HG03520 (cell line): ENCODE measurements at regions not wholly inside any gene's neighbourhood (a gene's known extent, or its start where the extent isn't known, plus 50 kb on each side); places are given as distances from the start of the nearest gene placed in this dataset.

Experiments
- ATAC-seq: cut with Tn5 transposase; IDR thresholded peaks from one replicate; pipeline ENCODE4 v1.9.1; 2021; ENCODE audit warnings: mild to moderate bottlenecking, moderate library complexity; ENCODE audit not compliant: unreplicated experiment

DNA sequence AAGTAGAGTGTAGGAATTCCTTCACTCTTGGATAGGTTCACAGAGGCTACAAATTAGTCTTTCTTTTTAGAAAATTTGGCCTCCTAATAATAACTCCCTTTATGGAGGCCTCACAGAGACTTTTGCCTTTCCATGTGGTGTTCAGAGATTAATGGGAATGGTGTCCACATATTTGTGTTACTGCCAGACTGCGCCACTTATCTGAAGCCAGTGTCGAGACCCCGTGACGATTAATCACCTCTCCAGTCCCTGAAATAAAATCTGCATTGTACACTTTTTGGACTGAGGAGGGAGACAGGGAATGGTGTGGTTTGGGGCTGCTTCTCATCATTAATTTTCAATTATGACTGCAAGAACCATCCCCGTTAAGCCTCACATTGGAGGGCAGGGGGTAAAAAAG lies 980.5 kb downstream of the FLRT2 start:
- no peak for ATAC-seq

DNA sequence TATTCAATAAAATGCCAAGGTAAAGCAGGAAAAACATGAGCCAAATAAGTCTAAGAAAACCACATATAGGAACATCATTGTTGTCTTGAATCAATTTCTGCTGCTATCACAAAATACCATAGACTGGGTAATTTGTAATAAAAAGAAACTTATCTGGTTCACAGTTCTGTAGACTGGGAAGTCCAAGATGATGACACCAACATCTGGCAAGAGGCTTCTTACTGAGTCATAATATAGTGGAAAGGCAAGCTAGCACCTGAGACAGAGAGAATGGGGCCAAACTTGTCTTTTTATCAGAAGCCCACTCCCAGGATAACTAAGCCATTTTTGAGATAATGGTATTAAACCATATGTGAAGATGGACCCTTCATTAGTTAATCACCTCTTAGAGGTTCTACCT lies 975.9 kb downstream of the FLRT2 start:
- no peak for ATAC-seq

DNA sequence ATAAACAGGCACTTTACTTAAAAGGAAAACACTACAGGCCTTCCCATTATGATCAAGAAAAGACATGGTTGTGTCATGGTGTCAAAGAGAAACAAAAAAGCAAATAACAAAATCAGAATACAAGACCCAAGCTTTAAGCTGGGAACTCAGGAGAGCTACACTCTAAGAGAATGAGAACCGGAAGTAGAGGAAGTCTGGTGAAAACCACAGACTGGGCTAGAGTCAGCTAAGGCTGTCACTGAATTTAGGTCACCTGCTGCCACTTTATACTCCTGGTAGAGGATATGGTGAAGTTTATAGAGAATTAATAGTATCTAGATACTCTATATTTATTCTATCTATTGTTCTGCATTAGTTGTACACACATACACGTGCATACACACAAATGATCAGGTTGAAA lies 971.7 kb downstream of the FLRT2 start:
- ATAC-seq: no peak

DNA sequence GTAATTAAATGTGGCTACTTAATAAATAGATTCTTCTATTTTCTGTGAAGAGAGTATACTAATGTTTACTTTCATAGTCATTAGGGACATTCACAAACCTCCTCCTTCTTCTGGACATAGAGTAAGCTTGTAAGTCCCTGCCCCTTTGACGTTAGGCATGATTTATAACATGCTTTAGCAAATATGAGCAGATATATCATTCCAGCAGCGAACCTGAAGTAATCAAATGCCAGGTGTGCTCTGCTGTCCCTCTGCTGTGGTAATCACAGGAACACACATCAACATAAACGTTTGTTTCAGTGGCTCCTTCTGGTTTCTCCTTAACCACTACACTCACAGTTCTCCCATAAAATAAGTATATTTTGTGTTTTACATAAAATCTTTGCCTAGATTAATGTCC lies 961.8 kb downstream of the FLRT2 start:
- ATAC-seq: no peak

GRCh38 chr14:86481104-86481503 lies 951.2 kb downstream of the FLRT2 start:
- no peak for ATAC-seq

DNA sequence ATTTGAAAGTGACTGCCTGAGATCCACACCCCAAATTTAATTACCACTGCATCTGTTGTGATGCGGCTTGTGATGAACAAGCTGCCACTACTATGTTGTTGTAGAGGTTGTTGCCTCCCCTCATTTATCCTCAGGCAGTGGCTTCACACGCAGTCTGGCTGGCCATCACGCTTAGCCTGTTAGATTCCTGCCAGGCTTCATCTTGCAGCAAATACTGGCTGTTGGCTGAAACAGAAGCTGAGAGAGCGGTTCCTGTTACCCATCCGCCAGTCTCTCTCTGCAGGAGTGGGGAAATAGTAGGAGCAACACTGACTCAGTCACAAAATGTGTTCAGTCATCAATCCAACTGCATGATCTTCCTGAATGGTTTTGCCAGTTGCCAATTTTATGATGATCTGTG lies 934.4 kb downstream of the FLRT2 start:
- no peak for ATAC-seq

DNA sequence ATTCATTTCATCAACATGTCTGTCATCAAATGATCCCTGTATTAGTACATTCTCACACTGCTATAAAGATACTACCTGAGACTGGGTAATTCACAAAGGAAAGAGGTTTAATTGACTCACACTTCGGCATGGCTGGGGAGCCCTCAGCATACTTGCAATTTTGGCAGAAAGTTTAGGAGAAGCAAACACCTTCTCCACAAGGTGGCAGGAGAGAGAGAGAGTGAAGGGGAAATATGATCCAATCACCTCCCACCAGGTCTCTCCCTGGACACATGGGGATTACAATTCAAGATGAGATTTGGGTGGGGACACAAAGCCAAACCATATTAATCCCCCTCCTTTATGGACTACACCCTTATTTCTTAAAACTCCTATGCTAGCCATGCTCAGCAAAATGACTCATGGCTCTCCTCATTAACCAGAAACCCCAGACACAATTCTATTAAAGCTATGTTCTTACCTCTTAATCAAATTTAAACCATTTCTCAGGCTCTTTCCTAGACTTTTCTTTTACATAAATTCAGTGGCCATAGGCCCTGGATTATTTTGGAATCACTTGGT lies 932.3 kb downstream of the FLRT2 start:
- no peak for ATAC-seq

DNA sequence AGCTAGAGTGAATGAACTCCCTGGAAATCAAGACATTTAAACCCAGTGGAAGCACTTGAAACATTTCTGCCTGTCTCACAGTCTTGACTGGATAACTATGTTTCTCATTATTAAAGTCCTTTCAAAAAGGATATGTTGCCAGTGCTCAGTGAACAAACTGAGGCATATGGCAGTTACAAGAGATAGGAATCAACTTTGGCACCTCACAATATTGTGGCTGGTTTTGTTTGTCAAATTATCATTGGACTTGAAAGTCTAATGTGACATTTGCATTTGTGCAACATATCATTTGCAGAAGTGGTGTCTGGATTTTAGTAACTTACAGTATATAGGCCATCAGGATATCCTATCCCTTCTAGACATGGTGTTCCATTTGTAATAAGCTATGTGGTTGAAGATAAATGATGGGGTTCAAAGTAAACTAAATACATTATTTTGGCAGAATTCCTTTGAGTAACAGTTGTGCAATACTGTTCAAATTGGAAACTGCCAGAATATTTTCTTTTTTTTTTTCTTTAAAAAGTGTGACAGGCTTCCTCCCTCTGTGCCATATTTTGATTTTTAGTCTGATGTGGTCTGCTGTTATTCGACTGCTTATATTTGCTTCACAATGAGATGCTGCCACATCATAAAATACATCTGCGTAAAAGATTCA lies 927.7 kb downstream of the FLRT2 start:
- ATAC-seq: no peak

- no peak for ATAC-seq
Observed at GRCh38 chr14:86450085-86450484, 920.1 kb downstream of the FLRT2 start.

DNA sequence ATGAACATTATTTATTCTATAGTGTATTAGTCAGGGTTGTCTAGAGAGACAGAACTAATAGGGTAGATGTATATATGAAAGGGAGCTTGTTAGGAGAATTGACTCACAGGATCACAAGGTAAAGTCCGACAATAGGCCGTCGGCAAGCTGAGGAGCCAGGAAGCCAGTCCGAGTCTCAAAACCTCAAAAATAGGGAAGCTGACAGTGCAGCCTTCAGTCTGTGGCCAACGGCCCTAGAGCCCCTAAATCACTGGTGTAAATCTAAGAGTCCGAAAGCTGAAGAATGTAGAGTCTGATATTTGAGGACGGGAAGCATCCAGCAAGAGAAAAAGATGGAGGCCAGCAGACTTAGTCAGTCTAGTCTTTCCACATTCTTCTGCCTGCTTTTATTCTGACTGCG lies 912.2 kb downstream of the FLRT2 start:
- no peak for ATAC-seq

GRCh38 chr14:86430853-86431252 lies 900.9 kb downstream of the FLRT2 start:
- ATAC-seq: no peak

GRCh38 chr14:86423214-86423613 lies 893.3 kb downstream of the FLRT2 start:
- ATAC-seq: no peak

- ATAC-seq: no peak
Observed at GRCh38 chr14:86420131-86420530, 890.2 kb downstream of the FLRT2 start.

GRCh38 chr14:86414146-86414545 lies 884.2 kb downstream of the FLRT2 start:
- ATAC-seq: no peak

DNA sequence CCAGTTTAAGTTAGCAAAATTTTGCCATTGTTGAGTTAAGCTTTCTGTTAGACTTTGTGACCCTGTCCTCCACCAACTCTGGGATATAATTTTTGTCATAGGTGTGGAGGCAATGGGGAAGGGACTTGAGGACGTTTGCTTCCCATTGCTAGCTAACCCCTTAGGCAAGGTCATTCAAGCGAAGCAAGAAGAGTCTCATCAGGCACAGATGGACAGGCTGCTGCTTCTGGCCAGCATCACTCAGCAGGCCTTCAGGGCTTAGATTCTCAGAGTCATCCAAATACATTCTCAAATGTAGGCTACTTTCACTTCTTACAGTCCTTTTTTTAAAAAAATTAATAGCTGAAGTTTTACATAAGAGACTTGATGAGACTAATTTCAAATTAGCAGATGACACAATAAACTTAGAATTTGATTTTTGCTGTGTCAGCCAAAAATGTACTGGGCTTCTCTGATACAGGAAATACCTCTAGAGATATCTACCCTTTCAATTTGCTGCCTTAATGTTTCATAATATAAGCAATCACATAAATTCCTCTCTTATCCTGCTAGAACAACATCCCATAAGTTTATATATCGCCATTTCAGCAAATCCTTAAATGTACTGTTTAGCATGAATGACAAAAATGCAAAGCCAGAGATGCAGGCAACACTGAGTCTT lies 875.2 kb downstream of the FLRT2 start:
- no peak for ATAC-seq

GRCh38 chr14:86404425-86404824 lies 874.5 kb downstream of the FLRT2 start:
- ATAC-seq: no peak

DNA sequence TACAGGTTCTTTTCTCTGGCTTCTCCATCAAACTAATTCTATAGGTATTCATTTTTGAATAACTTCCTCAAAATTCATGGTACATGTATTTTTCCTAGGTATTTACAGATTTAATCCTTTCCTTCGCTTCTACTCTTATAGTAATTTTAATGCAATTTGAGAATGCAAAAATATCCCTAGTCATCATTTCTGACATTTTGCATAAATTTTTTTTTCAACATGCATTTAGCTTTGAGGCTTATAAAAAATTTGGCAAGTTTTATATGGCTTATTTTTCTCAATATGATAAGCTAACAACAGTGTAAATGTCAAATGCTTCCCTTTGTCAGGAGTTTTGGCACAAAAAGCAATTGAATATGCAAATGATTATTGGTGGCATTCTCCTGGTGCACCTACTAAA lies 872.6 kb downstream of the FLRT2 start:
- ATAC-seq: no peak

DNA sequence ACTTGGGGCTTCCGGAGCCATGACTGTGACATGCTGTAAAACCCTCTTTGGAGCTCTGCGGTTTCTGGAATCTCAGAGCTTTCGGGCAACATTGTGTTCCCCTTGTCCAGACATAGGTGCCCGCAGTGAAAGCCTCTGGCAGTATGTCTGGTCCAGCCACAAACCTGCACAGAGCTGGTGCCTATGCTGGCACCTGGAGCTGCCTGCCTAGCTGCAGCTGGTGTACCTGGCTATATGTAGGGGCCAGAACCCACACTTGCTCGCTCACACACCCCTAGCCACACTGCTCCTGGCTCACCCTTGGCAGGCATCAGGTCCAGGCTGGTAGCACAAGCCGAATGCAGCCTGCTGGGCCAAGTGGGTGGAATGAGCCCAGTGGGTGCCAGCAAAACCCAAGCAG lies 861.1 kb downstream of the FLRT2 start:
- ATAC-seq: no peak

DNA sequence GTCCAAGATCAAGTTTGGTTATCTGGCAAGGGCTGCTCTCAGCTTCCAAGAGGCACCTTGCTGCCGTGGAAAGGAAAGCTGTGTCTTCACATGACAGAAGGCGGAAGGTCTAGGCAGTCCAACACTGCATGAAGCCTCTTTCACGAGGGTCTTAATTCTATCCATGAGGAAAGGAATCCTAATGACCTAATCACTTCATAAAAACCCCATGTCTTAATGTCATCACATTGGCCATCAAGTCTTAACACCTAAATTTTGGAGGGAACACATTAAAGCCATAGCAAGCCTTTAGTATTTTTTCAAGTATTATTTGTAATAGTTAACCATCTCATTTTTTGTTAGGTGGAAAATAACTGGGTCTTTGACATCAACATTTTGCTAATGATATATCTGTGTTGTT lies 858.3 kb downstream of the FLRT2 start:
- ATAC-seq: no peak

- no peak for ATAC-seq
Observed at GRCh38 chr14:86373886-86374285, 843.9 kb downstream of the FLRT2 start.

GRCh38 chr14:86372402-86372801 lies 842.5 kb downstream of the FLRT2 start:
- no peak for ATAC-seq

DNA sequence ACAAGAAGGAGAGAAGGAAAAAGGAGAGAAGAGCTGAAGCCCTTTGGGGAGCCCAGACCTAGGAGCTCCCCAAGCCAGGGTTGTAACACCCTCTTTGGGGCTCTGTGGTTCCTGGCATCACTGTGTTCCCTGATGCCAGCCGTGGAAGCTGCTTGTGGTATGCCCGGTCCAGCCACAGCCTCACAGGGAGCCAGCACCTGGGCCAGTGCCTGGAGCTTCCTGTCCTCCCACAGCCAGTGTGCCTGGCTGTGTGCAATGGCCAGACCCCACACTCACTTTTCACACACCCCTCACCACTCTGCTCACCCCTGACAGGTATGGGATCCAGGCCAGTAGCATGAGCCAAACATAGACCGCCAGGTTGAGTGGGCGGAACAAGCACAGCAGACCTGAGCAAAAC lies 834.7 kb downstream of the FLRT2 start:
- ATAC-seq: no peak

DNA sequence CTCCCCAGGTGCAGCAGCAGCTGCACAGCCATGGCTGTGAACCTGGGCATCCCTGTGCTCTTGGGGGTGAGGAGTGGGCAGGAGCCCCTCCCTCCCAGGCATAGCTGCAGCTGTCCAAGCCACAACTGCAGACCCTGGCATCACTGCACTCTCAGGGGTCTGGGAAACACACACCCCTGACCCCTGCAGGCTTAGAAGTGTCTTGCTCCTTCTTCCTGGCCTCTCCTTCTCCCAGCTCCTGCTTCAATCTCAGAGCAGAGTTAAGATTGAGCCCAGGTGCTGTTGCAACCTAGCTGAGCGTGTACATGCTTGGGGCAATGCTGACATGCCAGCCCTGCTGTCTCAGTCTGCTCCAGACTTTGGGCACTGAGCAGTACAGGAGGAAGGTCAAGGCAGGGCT lies 833.6 kb downstream of the FLRT2 start:
- ATAC-seq: no peak
